ENCODE measurements at regions not wholly inside any gene's neighbourhood (a gene's known extent, or its start where the extent isn't known, plus 50 kb on each side); places are given as distances from the start of the nearest gene placed in this dataset.

DNA sequence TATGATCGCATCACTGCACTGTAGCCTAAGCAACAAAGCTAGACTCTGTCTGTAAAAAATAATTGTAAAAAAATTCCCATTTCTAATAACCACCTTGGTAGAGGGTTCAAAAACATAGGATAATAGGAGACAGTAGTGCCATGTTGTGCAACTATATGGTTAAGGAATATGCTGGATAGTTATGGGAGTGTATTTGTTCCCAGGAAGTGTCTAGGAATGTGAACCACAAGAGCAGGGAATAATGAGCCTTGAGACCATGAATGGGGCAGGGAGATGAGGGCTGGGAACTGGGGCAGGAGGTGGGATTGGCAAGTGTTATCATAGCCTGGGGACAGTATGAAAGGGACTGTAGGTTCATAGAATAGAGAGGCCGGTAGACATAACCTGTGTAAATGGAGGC, 50.4 kb downstream of the RUSC2 start:
- no peak for DNase-seq

GRCh38 chr9:35546853-35547252, 56.9 kb downstream of the RUSC2 start:
- no peak for DNase-seq

GRCh38 chr9:35547889-35548418, 57.1 kb upstream of the TESK1 start:
- DNase-seq = no peak

DNA sequence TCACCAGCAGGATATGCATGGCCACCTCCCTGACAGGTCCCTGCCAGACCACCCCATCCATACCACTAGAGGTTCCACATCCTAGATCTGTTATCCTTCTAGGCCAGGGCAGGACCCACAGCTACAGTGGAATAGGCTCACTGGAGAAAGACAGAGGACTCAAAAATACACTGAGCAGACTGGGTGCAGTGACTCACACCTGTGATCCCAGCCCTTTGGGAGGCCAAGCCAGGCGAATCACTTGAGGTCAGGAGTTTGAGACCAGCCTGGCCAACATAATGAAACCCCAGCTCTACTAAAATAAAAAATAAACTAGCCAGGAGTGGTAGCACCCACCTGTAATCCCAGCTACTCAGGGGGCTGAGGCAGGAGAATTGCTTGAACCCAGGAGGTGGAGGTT, 56.5 kb upstream of the TESK1 start:
- peak; percentile 49 for DNase-seq

DNA sequence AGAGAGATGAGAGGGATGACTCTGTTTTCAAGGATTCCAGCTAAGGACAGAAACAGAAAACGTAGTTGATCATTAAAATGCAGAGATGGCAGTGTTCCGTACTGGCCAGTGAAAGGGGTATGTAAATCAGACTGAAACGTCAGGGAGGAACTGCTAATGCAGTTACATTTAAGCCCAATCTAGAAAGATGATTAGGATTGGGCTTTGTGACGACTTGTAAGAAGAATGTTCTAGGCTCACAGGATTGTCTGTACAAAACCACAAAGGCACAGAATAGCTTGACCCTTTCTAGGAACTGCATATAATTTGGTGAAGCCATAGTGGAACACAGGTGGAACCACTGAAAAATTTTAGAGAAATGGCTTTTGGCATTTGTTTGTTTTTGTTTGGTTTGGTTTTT, 55.6 kb upstream of the TESK1 start:
- no peak for DNase-seq

GRCh38 chr9:35552376-35552775, 52.7 kb upstream of the TESK1 start:
- DNase-seq = no peak

- peak; percentile 65 for DNase-seq
Observed at GRCh38 chr9:35552837-35553236, 52.2 kb upstream of the TESK1 start.

DNA sequence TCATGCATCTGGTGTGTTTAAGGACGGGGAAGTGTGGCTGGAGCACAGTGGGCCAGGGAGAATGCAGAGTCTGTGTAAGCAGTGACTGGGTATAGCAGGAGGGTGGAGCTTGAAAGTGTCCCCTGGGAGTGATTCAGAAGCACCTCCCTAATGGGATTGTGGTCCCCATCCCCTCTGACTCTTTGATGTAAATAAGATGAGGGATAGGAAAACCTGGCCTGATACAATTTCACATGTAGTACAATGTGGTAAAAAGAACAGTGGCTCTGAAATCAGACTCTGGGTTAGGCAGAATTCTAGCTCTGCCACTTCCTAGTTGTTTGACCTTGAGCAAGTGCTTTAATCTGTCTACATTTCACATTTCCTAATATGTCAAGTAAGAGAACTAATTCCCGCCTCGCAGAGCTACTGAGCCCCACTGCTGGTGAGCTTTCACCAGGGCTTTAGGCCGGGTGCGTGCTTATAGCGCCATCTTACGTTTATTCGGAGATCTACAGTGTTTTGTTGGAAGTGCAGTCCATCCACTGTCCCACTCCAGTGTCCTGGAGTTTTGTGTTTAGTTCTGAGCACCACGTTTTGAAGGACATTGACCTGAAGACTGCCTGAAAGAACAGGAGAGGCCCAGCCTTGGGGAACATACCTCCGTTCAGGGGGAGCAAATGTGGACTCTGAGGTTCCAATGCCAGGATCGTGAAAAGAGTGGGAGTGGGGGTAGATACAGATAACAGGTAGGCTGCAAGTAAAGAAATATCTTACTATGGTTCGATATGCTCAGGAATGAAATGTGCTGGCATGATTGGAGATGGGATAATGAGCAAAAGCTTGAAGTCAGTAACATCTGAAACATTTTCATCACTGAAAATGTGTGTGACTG, 51.2 kb upstream of the TESK1 start:
- DNase-seq = peak; percentile 85

DNA sequence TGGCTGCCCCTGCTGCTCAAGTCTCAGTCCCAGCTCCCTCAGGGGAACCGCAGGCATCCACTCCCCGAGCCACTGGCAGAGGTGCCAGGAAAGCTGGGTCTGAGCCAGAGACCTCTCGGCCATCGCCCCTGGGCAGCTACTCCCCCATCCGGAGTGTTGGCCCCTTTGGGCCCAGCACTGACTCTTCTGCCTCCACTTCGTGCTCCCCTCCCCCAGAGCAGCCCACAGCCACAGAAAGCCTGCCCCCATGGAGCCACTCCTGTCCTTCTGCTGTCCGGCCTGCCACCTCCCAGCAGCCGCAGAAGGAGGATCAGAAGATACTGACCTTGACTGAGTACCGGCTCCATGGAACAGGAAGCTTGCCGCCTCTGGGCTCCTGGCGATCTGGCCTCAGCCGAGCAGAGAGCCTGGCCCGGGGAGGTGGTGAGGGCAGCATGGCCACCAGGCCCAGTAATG, 49.8 kb upstream of the TESK1 start:
- DNase-seq = no peak
